ENCODE measurements at regions not wholly inside any gene's neighbourhood (a gene's known extent, or its start where the extent isn't known, plus 50 kb on each side); places are given as distances from the start of the nearest gene placed in this dataset.

DNA sequence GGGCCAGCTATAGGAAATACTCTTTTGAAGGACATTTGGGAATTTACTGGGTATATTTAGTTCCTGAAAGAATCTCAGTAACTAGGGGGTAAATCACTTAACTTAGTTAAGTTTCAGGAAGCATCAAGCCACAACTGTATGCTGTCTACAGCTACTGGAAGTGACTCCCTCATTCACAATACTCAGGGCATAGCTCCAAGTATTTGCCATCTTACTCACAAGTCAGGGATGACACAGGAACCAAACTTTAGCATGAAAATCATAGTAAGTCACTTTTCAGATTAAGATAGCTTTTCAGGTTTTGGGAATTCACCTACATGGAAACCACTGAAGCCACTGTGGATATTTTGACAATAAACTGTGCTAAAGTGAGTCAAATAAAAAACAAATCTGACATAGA is 242.4 kb upstream of the ATP10B start:
- TF ChIP-seq, protein P1, sequence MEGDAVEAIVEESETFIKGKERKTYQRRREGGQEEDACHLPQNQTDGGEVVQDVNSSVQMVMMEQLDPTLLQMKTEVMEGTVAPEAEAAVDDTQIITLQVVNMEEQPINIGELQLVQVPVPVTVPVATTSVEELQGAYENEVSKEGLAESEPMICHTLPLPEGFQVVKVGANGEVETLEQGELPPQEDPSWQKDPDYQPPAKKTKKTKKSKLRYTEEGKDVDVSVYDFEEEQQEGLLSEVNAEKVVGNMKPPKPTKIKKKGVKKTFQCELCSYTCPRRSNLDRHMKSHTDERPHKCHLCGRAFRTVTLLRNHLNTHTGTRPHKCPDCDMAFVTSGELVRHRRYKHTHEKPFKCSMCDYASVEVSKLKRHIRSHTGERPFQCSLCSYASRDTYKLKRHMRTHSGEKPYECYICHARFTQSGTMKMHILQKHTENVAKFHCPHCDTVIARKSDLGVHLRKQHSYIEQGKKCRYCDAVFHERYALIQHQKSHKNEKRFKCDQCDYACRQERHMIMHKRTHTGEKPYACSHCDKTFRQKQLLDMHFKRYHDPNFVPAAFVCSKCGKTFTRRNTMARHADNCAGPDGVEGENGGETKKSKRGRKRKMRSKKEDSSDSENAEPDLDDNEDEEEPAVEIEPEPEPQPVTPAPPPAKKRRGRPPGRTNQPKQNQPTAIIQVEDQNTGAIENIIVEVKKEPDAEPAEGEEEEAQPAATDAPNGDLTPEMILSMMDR (IDR thresholded peaks at IDR 0.05; ENCODE audit: borderline replicate concordance, extremely low read depth, low read length, poor library complexity, severe bottlenecking): no peak
- no peak for TF ChIP-seq EZH2 (IDR thresholded peaks at IDR 0.05; ENCODE audit: borderline replicate concordance, low read depth, low read length, severe bottlenecking)

All from DND-41 (cell line).